PC-3 (cell line): ENCODE measurements at regions not wholly inside any gene's neighbourhood (a gene's known extent, or its start where the extent isn't known, plus 50 kb on each side); places are given as distances from the start of the nearest gene placed in this dataset.

Experiments used
- ATAC-seq: fragments of 200-7000 bp; cut with Tn5 transposase; 2 replicates; pipeline ENCODE4 v1.9.1; 2020; ENCODE audit warnings: mild to moderate bottlenecking, moderate library complexity
- BruUV-seq: library from RNA; stranded (reverse); fragments of 400-500 nt; replicated peaks from 2 replicates; lab custom pipeline; 2021; lab: Mats Ljungman, UMichigan
- CTCF ChIA-PET: fragments of 300-600 bp; sonication (Branson Sonifier 250); formaldehyde crosslinking; loops from one replicate; lab custom pipeline; 2022; ENCODE audit warnings: antibody characterized with exemption; lab: Charles Lee
- POLR2A ChIA-PET: fragments of 300-600 bp; sonication (Branson Sonifier 250); formaldehyde crosslinking; loops from one replicate; lab custom pipeline; 2022; ENCODE audit warnings: antibody characterized with exemption; ENCODE audit not compliant: unreplicated experiment; lab: Charles Lee
- DNase-seq: peaks from one replicate; pipeline ENCODE4 v3.0.0-alpha.2; 2015
- H2AFZ ChIP-seq: fragments of 300-600 bp; sonication (generic); 2 replicates; pipeline ENCODE4 v1.6.0; 2016; ENCODE audit warnings: antibody characterized with exemption, low read length
- H3F3A ChIP-seq: fragments of 300-600 bp; sonication (generic); one replicate; pipeline ENCODE4 v1.6.0; 2017; ENCODE audit warnings: antibody characterized with exemption, low read length, control low read depth, mild to moderate bottlenecking; ENCODE audit not compliant: unreplicated experiment
- H3K27ac ChIP-seq: fragments of 300-600 bp; sonication (generic); 2 replicates; pipeline ENCODE4 v1.5.1; 2016; ENCODE audit warnings: mild to moderate bottlenecking, low read length
- H3K27me3 ChIP-seq: fragments of 300-600 bp; sonication (generic); 2 replicates; pipeline ENCODE4 v1.6.1; 2016; ENCODE audit warnings: low read length, mixed read lengths
- H3K36me3 ChIP-seq: fragments of 300-600 bp; sonication (generic); 2 replicates; pipeline ENCODE4 v1.6.1; 2016; ENCODE audit warnings: low read depth, mixed run types, low read length, mixed read lengths
- H3K4me1 ChIP-seq: fragments of 300-600 bp; sonication (generic); 2 replicates; pipeline ENCODE4 v1.5.1; 2016; ENCODE audit warnings: low read length; ENCODE audit not compliant: insufficient read depth
- H3K4me2 ChIP-seq: fragments of 300-600 bp; sonication (generic); 2 replicates; pipeline ENCODE4 v1.6.0; 2016; ENCODE audit warnings: low read length
- H3K4me3 ChIP-seq: fragments of 300-600 bp; sonication (generic); 2 replicates; pipeline ENCODE4 v1.5.1; 2016; ENCODE audit warnings: mild to moderate bottlenecking, low read length, mixed read lengths
- H3K79me2 ChIP-seq: fragments of 300-600 bp; sonication (generic); 2 replicates; pipeline ENCODE4 v1.6.1; 2017; ENCODE audit warnings: low read length, mixed read lengths
- H3K9ac ChIP-seq: fragments of 300-600 bp; sonication (generic); 2 replicates; pipeline ENCODE4 v1.6.0; 2016; ENCODE audit warnings: mild to moderate bottlenecking, low read length
- H3K9me2 ChIP-seq: fragments of 300-600 bp; sonication (generic); replicated peaks from 2 replicates; pipeline ENCODE4 v1.6.1; 2016; ENCODE audit warnings: mixed run types, low read length, mixed read lengths
- H3K9me3 ChIP-seq: fragments of 300-600 bp; sonication (generic); 2 replicates; pipeline ENCODE4 v1.6.1; 2016; ENCODE audit warnings: low read length, mixed read lengths
- H4K20me1 ChIP-seq: fragments of 300-600 bp; sonication (generic); 2 replicates; pipeline ENCODE4 v1.6.1; 2016; ENCODE audit warnings: low read length, mixed read lengths
- EZH2 ChIP-seq: fragments of 300-600 bp; sonication (generic); IDR thresholded peaks from one replicate; pipeline ENCODE4 v1.6.1; 2017; ENCODE audit warnings: antibody characterized with exemption, mild to moderate bottlenecking, low read length; ENCODE audit not compliant: unreplicated experiment
- EZH2phosphoT487 ChIP-seq: fragments of 300-600 bp; sonication (generic); IDR thresholded peaks from 2 replicates; pipeline ENCODE4 v1.6.1; 2018; ENCODE audit warnings: mild to moderate bottlenecking, antibody characterized with exemption, low read length, borderline replicate concordance
- intact Hi-C: fragments of 100-400 bp; cut with micrococcal nuclease; formaldehyde crosslinking; loops from 2 replicates; pipeline ENCODE4 v1.9.0; 2023
- TF ChIP-seq, protein P1 (sequence below): fragments of 300-600 bp; sonication (generic); conservative IDR thresholded peaks from 2 replicates; pipeline ENCODE4 v1.5.1; 2017; ENCODE audit warnings: antibody characterized with exemption, low read depth, mild to moderate bottlenecking, low read length

DNA sequence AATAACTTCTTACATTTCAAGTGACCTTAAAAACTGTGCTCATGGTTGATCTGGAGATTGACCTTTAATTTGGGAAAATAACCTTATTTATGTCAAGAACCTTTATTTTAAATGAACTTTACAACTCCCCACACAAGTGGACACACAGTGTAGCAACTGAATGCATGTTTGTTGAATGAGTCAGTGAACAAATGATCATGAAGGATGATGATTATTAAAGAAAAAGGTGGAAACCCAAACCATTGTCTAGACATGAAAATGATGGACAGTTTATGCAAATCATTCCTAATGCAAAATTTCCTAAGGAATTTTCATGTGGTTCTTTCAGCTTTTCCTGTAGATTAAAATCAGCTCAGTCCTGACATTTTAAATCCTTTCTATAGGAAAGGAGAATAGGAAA lies 439.8 kb upstream of the RUNX1 start:
- Histone ChIP-seq H3K4me1 (peaks cover 6% of the 10 kb centered on the region; the same call in 1 of the 2 replicates), H3K79me2 (no peaks in the 10 kb centered on the region), H3K9ac (no peak overlapping the region), H3K4me3 (no peak overlapping the region), H3K9me3 (no peaks in the 10 kb centered on the region), H4K20me1 (no peaks in the 10 kb centered on the region), H2AFZ (no peak overlapping the region), H3K27me3 (no peaks in the 10 kb centered on the region), H3K27ac (no peak overlapping the region), H3K4me2 (no peak overlapping the region), H3K9me2 (no peaks in the 10 kb centered on the region), H3K36me3 (no peaks in the 10 kb centered on the region), H3F3A (no peaks in the 10 kb centered on the region)
- DNase-seq = peak; percentile 52
- 0 out of 2 replicates have a peak, but pooled peaks have one; percentile 22 for ATAC-seq
- CTCF ChIA-PET = no interaction called here
- TF ChIP-seq EZH2phosphoT487 = no peak
- TF ChIP-seq EZH2 = no peak
- TF ChIP-seq, protein P1, sequence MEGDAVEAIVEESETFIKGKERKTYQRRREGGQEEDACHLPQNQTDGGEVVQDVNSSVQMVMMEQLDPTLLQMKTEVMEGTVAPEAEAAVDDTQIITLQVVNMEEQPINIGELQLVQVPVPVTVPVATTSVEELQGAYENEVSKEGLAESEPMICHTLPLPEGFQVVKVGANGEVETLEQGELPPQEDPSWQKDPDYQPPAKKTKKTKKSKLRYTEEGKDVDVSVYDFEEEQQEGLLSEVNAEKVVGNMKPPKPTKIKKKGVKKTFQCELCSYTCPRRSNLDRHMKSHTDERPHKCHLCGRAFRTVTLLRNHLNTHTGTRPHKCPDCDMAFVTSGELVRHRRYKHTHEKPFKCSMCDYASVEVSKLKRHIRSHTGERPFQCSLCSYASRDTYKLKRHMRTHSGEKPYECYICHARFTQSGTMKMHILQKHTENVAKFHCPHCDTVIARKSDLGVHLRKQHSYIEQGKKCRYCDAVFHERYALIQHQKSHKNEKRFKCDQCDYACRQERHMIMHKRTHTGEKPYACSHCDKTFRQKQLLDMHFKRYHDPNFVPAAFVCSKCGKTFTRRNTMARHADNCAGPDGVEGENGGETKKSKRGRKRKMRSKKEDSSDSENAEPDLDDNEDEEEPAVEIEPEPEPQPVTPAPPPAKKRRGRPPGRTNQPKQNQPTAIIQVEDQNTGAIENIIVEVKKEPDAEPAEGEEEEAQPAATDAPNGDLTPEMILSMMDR = no peak
- intact Hi-C loops = no loop called here
- BruUV-seq = no TSS peak
- POLR2A ChIA-PET = interaction anchor here (0.6 kb wide), 1 partner anchor 693 kb away, joined by 3 read pairs; no protein-coding TSS in a partner anchor

DNA sequence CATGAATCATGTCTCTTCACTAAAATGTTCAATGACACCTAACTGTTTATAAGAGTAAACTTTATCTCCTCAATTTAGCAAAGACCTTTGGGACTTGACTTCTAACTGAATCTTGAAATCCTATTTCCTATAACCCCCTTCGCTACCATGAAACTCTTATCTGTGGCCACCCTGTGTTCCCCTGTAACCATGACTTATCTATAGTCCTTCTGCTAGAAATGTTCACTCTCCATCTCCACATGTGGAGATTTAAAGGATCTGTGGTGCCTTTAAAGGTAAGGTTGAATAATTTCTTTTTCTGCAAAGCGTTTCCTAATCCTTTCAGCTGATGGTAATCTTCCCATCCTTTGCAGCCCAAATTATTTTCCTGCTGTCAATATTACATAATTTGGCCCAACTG lies 436.3 kb upstream of the RUNX1 start:
- intact Hi-C loops = no loop called here
- CTCF ChIA-PET = no interaction called here
- no TSS peak for BruUV-seq
- POLR2A ChIA-PET = no interaction called here
- H3K36me3 ChIP-seq = no peaks in the 10 kb centered on the region
- H3K4me2 ChIP-seq = no peak overlapping the region
- H3K9me2 ChIP-seq = no peaks in the 10 kb centered on the region
- no peak for DNase-seq
- no peak overlapping the region for H3K9ac ChIP-seq
- H3K79me2 ChIP-seq = no peaks in the 10 kb centered on the region
- H4K20me1 ChIP-seq = no peaks in the 10 kb centered on the region
- peaks cover 6% of the 10 kb centered on the region; the same call in 1 of the 2 replicates for H3K4me1 ChIP-seq
- no peaks in the 10 kb centered on the region for H3F3A ChIP-seq
- no peak overlapping the region for H2AFZ ChIP-seq
- no peak overlapping the region for H3K27ac ChIP-seq
- TF ChIP-seq EZH2 (no peak), EZH2phosphoT487 (no peak)
- TF ChIP-seq, protein P1 = no peak
- no peaks in the 10 kb centered on the region for H3K27me3 ChIP-seq
- ATAC-seq = no peak
- H3K9me3 ChIP-seq = no peaks in the 10 kb centered on the region
- no peak overlapping the region for H3K4me3 ChIP-seq

DNA sequence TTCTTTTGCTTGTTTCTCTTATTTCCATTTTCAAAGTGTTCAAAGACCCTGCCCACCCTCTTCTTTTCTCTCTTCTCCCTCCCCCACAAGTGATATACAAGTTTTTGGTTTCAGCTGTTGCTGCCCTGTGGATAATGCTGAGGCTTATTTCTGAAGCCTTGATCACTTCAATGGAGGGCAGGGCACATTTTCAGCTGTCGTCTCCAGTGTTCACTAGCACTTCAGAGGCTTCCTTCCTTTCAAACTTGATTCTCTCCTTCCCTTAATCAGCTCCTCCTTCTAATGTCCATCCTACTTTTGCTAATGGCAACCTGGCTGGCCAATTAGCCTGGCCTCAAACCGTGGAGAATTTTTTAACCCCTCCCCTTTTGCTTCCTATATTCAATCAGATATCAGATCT lies 435.7 kb upstream of the RUNX1 start:
- ATAC-seq (no peak), DNase-seq (no peak)
- Histone ChIP-seq H4K20me1 (no peaks in the 10 kb centered on the region), H3K27me3 (no peaks in the 10 kb centered on the region), H3K9ac (no peak overlapping the region), H3K27ac (no peak overlapping the region), H3K79me2 (no peaks in the 10 kb centered on the region), H3F3A (no peaks in the 10 kb centered on the region), H2AFZ (no peak overlapping the region), H3K9me2 (no peaks in the 10 kb centered on the region), H3K4me1 (peaks cover 6% of the 10 kb centered on the region; the same call in 1 of the 2 replicates), H3K9me3 (no peaks in the 10 kb centered on the region), H3K36me3 (no peaks in the 10 kb centered on the region), H3K4me2 (no peak overlapping the region), H3K4me3 (no peak overlapping the region)
- TF ChIP-seq EZH2phosphoT487 = no peak
- TF ChIP-seq, protein P1 = no peak
- TF ChIP-seq EZH2 = no peak
- intact Hi-C loops = no loop called here
- CTCF ChIA-PET = no interaction called here
- no TSS peak for BruUV-seq
- POLR2A ChIA-PET = no interaction called here
